Cerebellar cortex (tissue), 1 donor: ENCODE measurements at regions not wholly inside any gene's neighbourhood (a gene's known extent, or its start where the extent isn't known, plus 50 kb on each side); places are given as distances from the start of the nearest gene placed in this dataset.

ENCODE experiments used
- DNase-seq: peaks from one replicate; pipeline ENCODE4 v3.0.0-alpha.2; 2015; ENCODE audit warnings: low spot score

GRCh38 chr12:123100882-123101281, 50.0 kb downstream of the PITPNM2 start:
- DNase-seq, result no peak

- DNase-seq, result no peak
Measured at GRCh38 chr12:123100450-123100849, 50.4 kb downstream of the PITPNM2 start.

DNA sequence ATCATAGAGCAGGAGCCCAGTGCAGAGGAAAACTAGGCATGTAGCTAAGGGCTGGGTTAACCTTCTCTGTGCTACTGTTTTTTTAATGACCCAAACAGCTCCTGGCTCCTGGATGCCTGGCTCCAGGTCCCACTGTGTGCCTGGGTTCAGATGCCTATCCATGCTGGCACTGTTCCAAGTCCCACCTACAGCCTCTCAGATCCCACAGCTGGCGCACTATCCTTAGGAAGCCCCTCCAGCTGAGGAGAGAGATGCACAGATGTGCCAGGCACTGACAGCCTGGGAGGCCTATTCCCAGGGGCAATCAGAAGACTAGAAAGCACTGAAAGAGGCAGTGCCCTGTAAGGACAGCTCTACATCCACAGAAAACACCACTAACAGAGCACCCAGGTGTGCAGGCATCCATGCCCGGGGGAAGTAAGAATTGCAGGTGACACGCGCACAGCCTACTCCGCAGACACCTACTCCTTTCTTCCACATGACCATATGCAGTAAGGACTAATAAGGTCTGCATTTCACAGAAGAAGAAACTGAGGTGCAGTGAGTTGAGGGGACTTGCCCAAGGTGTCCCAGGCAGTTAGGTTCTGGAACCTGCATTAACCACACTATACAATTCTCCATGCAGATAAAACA, 51.2 kb downstream of the PITPNM2 start:
- DNase-seq, result no peak

- no peak for DNase-seq
Measured at GRCh38 chr12:123098780-123099179, 52.1 kb downstream of the PITPNM2 start.

GRCh38 chr12:123097561-123098084, 53.3 kb downstream of the PITPNM2 start:
- peak; percentile 81 for DNase-seq

DNA sequence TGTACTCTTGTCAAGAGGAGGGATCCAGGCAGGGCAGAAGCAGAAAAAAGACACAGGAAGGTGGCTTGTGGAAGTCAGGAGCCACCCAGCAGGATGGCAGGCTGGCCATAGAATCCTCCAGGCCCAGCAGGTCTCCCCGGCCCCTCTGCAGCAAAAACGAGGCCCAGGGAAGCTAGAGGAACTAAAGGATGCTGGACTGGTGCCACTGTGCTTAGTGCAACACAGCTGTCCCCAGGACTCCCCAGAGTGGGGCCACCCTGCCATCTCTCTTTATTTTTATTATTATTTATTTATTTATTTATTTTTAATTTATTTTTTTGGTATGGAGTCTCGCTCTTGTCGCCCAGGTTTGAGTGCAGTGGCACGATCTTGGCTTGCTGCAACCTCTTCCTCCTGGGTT, 54.1 kb downstream of the PITPNM2 start:
- no peak for DNase-seq

DNA sequence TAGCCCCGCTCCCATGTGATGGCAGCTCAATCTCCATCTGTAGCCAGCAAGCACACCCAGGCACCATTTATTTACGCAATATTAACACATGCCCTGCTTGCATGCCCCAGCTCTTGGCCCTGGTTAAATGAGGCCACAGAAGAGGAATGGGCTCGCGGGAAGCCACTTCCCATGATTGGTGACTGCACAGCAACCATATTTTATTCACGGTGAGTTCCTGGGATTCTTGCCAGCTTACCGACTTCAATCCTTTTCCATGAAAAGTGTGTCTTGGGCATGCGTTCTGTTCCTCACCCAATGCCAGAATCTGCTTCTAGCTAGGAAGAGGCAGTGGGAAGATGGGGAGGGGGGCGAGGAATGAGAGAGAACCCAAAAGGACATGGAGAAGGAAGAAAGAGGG, 54.7 kb downstream of the PITPNM2 start:
- DNase-seq, result peak; percentile 51

GRCh38 chr12:123095078-123095881, 55.6 kb downstream of the PITPNM2 start:
- DNase-seq, result no peak

GRCh38 chr12:123094349-123095077, 56.4 kb downstream of the PITPNM2 start:
- no peak for DNase-seq

DNA sequence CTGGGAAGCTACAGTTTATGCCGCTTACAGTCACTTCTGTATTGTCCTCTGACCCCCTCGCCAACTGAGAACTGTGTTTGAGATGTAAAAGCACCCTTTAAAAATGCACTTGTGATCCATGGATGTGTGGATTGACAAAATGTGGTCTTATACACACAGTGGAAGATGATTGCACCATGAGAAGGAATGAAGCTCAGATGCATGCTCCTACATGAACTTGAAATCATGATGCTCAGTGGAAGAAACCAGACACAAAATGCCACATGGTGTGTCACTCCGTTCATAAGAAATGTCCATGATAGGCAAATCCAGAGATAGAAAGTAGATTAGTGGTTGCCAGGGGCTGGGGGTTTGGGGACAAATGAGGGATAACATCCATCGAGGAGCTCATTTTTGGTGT, 58.0 kb downstream of the PITPNM2 start:
- no peak for DNase-seq

DNA sequence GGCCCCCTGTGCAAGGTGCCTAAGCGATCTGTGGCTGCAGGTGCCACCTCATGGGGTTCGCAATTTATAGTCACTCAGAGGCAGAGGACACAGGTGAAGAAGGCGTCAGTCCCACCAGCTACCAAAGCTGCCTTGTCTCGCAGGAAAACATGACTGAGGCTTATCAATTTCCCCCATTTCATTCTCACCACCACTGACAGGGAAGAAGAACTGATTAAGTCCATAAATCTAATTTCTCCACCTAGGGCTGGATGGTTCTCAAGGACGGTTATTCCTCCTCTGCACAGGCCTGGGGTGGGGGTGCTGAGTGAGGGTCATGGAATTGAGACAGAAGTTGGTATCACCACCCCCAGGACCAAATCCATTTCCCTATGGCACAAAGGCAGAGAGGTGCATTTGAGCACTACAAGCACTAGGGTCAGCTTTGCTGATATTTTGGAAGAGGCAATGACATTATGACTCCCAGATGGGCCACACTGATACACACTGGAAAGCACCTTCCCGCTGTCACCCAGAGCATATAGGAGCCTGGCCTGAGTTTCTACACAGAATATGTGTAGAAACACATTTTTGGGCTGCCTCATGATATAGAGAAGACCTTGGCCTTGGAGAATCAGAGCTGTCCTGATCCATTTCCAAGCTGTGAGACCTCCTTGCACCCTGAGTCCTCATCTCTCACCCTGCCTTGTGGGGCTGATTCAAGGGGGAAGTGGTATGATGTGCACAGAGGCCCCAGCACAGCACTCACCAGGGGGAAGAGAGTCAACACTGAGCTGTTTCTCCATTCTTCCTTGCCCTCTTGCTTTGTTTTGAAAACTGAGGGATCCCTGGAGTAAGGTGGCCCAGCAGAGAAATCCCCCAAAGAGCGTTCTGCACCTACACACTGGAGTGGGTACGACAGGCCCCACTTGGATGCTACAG, 59.4 kb downstream of the PITPNM2 start:
- DNase-seq, result no peak

- no peak for DNase-seq
Measured at GRCh38 chr12:123089631-123090353, 61.1 kb downstream of the PITPNM2 start.

DNA sequence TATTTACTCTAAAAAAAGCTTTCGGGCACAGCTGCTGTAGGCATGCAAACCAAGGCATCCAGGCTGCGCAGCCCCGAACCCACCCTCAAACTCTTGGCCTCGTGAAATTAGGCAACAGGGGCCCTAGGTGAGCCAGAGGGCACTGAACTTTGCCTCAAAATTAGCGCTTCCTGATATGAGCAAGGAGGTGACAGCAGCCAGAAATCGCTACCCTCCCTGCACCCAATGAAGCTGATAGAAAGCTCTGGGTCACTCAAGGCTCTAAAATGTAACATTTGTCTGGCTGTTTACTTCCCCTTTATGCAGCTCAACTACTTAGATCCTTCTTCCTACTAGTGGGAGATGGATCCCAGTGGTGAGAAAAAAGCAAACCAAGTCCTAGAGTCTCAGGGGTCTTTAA, 61.8 kb downstream of the PITPNM2 start:
- no peak for DNase-seq

GRCh38 chr12:123085730-123086487, 65.0 kb downstream of the PITPNM2 start:
- DNase-seq, result peak; percentile 58

GRCh38 chr12:123085066-123085465, 65.8 kb downstream of the PITPNM2 start:
- DNase-seq, result no peak

DNA sequence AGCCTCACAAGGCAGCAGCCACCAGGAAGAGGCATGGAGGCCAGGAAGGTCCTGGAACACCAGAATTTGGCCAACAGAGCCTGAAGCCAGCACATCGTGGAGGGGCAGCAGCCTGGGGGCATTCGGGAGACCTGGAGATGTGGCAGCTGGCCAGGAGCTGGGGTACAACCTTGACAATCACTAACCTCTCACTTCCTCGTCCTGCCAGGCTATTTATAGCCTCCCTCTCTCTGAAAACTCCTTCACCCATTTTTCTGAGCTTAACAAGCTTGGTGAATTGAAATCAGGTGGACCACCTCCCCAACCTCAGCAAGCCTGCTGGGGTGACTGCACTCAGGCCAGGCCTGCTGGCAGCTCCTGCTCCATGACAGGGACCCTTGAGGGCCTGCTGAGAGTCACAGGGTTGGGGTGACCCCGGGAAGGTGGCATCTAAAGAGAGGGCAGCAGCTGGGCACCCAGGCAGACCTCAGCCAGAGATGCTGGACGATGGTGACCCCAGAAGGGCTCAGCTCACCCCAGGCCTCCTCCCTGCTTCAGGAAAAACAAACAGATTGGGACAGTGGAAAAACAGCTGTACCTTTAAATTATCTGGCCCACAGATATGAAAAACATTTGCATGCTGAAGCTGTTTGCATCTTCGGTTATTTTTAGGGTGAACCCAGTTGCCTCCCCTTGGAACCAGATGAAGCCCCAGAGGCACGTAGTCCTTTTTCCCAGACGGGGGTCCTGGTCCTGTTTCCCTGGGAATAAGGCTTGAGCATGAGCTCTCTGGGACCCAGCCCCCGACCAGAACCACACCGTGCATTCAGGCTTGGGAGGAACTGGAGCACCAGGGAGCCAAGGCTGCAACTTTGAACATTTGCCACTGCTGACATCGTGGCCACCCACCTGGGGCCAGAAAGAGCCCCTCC, 67.0 kb downstream of the PITPNM2 start:
- DNase-seq, result no peak

DNA sequence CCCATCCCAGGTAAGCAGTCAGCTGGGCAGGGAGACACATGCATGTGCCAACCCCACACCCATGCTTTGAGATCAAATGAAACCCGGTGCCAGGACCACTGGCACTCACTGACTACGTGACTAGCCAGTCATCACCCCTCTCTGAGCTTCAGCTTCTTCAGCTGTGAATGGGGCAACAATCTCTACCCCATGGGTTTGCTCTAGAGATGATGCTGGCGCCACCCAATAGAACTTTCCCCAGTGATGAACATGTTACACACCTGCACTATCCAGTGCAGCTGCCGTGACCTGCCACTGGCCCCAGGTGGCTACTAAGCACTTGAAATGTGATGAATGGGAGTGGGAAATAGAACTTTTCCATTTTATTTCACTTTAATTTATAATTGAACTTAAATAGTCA, 70.3 kb downstream of the PITPNM2 start:
- no peak for DNase-seq

GRCh38 chr12:123078531-123079155, 72.2 kb downstream of the PITPNM2 start:
- DNase-seq, result no peak

GRCh38 chr12:123078120-123078465, 72.8 kb downstream of the PITPNM2 start:
- DNase-seq, result peak; percentile 63
